Liver (tissue), 8 donors: ENCODE measurements at regions not wholly inside any gene's neighbourhood (a gene's known extent, or its start where the extent isn't known, plus 50 kb on each side); places are given as distances from the start of the nearest gene placed in this dataset.

Experiments
- DNase-seq: peaks from one replicate; pipeline ENCODE4 v3.0.0-alpha.2; 2017; ENCODE audit warnings: low spot score
- H3K27ac ChIP-seq, 2 donors: one replicate each; pipeline ENCODE4 v1.7.0; 2013; ENCODE audit warnings: inconsistent platforms in 2 of 2, low read length in 2 of 2, control low read depth in 1 of 2, low read depth in 1 of 2, mild to moderate bottlenecking in 1 of 2
- H3K27me3 ChIP-seq, 4 donors: one replicate each; pipeline versions ENCODE4 v1.6.1 to v1.7.0; 2013; ENCODE audit warnings: low read length in 3 of 4, inconsistent platforms in 1 of 4, mild to moderate bottlenecking in 1 of 4, moderate library complexity in 1 of 4; ENCODE audit not compliant: control insufficient read depth in 4 of 4, insufficient read depth in 4 of 4
- H3K36me3 ChIP-seq, 4 donors: one replicate each; pipeline versions ENCODE4 v1.6.1 to v1.7.0; 2013; ENCODE audit warnings: low read length in 3 of 4, mild to moderate bottlenecking in 3 of 4, low read depth in 1 of 4, moderate library complexity in 1 of 4; ENCODE audit not compliant: control insufficient read depth in 4 of 4, insufficient read depth in 3 of 4
- H3K4me1 ChIP-seq, 4 donors: one replicate each; pipeline versions ENCODE4 v1.6.1 to v1.7.0; 2013; ENCODE audit warnings: low read length in 3 of 4, mild to moderate bottlenecking in 3 of 4, moderate library complexity in 1 of 4; ENCODE audit not compliant: control insufficient read depth in 4 of 4, insufficient read depth in 4 of 4
- H3K4me3 ChIP-seq, 3 donors: one replicate each; pipeline versions ENCODE4 v1.6.1 to v1.7.0; 2013; ENCODE audit warnings: low read length in 3 of 3, control low read depth in 1 of 3, low read depth in 1 of 3, mild to moderate bottlenecking in 1 of 3
- H3K9ac ChIP-seq, 2 donors: one replicate each; pipeline ENCODE4 v1.7.0; 2013; ENCODE audit warnings: low read length in 2 of 2, mild to moderate bottlenecking in 2 of 2, moderate library complexity in 2 of 2, control low read depth in 1 of 2, low read depth in 1 of 2
- H3K9me3 ChIP-seq, 4 donors: one replicate each; pipeline versions ENCODE4 v1.6.1 to v1.7.0; 2013; ENCODE audit warnings: low read length in 3 of 4; ENCODE audit not compliant: control insufficient read depth in 4 of 4
- EGR1 ChIP-seq, 2 donors: IDR thresholded peaks; 2 replicates each; pipeline ENCODE4 v1.6.1; 2016 to 2018; ENCODE audit warnings: antibody characterized with exemption in 2 of 2, low read depth in 2 of 2
- FOXA1 ChIP-seq: IDR thresholded peaks from 2 replicates; pipeline ENCODE4 v1.6.1; 2016; ENCODE audit warnings: antibody characterized with exemption
- FOXA2 ChIP-seq: IDR thresholded peaks from 2 replicates; pipeline ENCODE4 v1.6.1; 2016; ENCODE audit warnings: antibody characterized with exemption
- GABPA ChIP-seq, 2 donors: IDR thresholded peaks in 1 of 2; conservative IDR thresholded peaks in 1 of 2; 2 replicates each; pipeline ENCODE4 v1.6.1; 2016; ENCODE audit warnings: antibody characterized with exemption in 2 of 2, mild to moderate bottlenecking in 1 of 2, moderate library complexity in 1 of 2
- HNF4A ChIP-seq, 2 donors: conservative IDR thresholded peaks; 2 replicates each; pipeline ENCODE4 v1.6.1; 2016; ENCODE audit warnings: antibody characterized with exemption in 2 of 2, mild to moderate bottlenecking in 2 of 2
- HNF4G ChIP-seq: IDR thresholded peaks from 2 replicates; pipeline ENCODE4 v1.6.1; 2016; ENCODE audit warnings: antibody characterized with exemption
- JUND ChIP-seq, 2 donors: IDR thresholded peaks; 2 replicates each; pipeline ENCODE4 v1.6.1; 2016; ENCODE audit warnings: antibody characterized with exemption in 2 of 2
- MAX ChIP-seq: IDR thresholded peaks from 2 replicates; pipeline ENCODE4 v1.6.1; 2016; ENCODE audit warnings: antibody characterized with exemption
- NR2F2 ChIP-seq: IDR thresholded peaks from 2 replicates; pipeline ENCODE4 v1.6.1; 2016; ENCODE audit warnings: antibody characterized with exemption
- RAD21 ChIP-seq, 2 donors: IDR thresholded peaks; 2 replicates each; pipeline ENCODE4 v1.6.1; 2016; ENCODE audit warnings: antibody characterized with exemption in 2 of 2, mild to moderate bottlenecking in 2 of 2
- REST ChIP-seq: IDR thresholded peaks from 2 replicates; pipeline ENCODE4 v1.6.1; 2016; ENCODE audit warnings: antibody characterized with exemption, mild to moderate bottlenecking
- RXRA ChIP-seq, 2 donors: IDR thresholded peaks; 2 replicates each; pipeline ENCODE4 v1.6.1; 2017 to 2018; ENCODE audit warnings: antibody characterized with exemption in 2 of 2, mild to moderate bottlenecking in 1 of 2
- SP1 ChIP-seq: IDR thresholded peaks from 2 replicates; pipeline ENCODE4 v1.6.1; 2018; ENCODE audit warnings: antibody characterized with exemption, mild to moderate bottlenecking
- TAF1 ChIP-seq: conservative IDR thresholded peaks from 2 replicates; pipeline ENCODE4 v1.6.1; 2016; ENCODE audit warnings: antibody characterized with exemption, mild to moderate bottlenecking
- YY1 ChIP-seq: IDR thresholded peaks from 2 replicates; pipeline ENCODE4 v1.6.1; 2016; ENCODE audit warnings: antibody characterized with exemption, mild to moderate bottlenecking
- WGBS: extraction: QIAGEN DNeasy Blood & Tissue Kit; methylation state at CpG from one replicate; pipeline ENCODE4 v1.1.7; 2013; 5-methylcytosine and 5-hydroxymethylcytosine counted together
- TF ChIP-seq, protein P1 (sequence below): IDR thresholded peaks from 2 replicates; pipeline ENCODE4 v1.6.1; 2016; ENCODE audit warnings: antibody characterized with exemption
- TF ChIP-seq, protein P2 (sequence below): IDR thresholded peaks from 2 replicates; pipeline ENCODE4 v1.6.1; 2016; ENCODE audit warnings: antibody characterized with exemption
- TF ChIP-seq, protein P3 (sequence below): fragments of 150-350 bp; IDR thresholded peaks from 2 replicates; pipeline ENCODE4 v1.5.1; 2017; ENCODE audit warnings: improper control_type of control experiment, low read depth, low read length; ENCODE audit not compliant: missing input control
- donor health status: healthy.
- donor health status: healthy.
- donor health status: healthy.
- donor health status: healthy.
- donor health status: healthy.

DNA sequence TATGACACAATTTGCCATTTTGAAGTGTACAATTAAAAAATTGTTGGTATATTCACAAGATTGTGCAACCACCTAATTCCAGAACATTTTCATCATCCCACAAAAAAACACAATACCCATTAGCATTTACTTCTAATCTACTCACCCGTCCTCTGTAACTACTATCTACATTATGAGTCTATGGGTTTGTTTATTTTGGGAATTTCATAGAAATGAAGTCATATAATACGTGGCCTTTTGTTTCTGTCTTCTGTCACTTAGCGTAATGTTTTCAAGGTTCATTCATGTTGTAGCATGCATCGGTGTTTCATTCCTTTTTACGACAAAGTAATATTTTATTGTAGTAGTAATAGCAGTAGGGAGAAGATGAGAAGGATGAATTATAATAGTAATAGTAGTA lies 55.2 kb upstream of the CNTN6 start:
- H3K9me3 ChIP-seq = no peaks in the 10 kb centered on the region
- no peak overlapping the region for H3K4me3 ChIP-seq
- H3K27ac ChIP-seq = no peak overlapping the region
- TF ChIP-seq HNF4G (no peak), TAF1 (no peak), MAX (no peak), EGR1 (IDR thresholded peaks at IDR 0.05; ENCODE audit: low read depth in 2 of 2) (no peak), NR2F2 (no peak), YY1 (no peak), RXRA (IDR thresholded peaks at IDR 0.05) (no peak), GABPA (IDR thresholded peaks at IDR 0.05 in 1 of 2, conservative IDR thresholded peaks at IDR 0.05 in 1 of 2) (no peak), HNF4A (conservative IDR thresholded peaks at IDR 0.05) (no peak), REST (no peak), FOXA1 (no peak), JUND (IDR thresholded peaks at IDR 0.05) (no peak), RAD21 (IDR thresholded peaks at IDR 0.05) (no peak), SP1 (no peak), FOXA2 (no peak)
- TF ChIP-seq, protein P1, sequence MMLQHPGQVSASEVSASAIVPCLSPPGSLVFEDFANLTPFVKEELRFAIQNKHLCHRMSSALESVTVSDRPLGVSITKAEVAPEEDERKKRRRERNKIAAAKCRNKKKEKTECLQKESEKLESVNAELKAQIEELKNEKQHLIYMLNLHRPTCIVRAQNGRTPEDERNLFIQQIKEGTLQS = no peak
- TF ChIP-seq, protein P2, sequence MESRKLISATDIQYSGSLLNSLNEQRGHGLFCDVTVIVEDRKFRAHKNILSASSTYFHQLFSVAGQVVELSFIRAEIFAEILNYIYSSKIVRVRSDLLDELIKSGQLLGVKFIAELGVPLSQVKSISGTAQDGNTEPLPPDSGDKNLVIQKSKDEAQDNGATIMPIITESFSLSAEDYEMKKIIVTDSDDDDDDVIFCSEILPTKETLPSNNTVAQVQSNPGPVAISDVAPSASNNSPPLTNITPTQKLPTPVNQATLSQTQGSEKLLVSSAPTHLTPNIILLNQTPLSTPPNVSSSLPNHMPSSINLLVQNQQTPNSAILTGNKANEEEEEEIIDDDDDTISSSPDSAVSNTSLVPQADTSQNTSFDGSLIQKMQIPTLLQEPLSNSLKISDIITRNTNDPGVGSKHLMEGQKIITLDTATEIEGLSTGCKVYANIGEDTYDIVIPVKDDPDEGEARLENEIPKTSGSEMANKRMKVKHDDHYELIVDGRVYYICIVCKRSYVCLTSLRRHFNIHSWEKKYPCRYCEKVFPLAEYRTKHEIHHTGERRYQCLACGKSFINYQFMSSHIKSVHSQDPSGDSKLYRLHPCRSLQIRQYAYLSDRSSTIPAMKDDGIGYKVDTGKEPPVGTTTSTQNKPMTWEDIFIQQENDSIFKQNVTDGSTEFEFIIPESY = no peak
- TF ChIP-seq, protein P3, sequence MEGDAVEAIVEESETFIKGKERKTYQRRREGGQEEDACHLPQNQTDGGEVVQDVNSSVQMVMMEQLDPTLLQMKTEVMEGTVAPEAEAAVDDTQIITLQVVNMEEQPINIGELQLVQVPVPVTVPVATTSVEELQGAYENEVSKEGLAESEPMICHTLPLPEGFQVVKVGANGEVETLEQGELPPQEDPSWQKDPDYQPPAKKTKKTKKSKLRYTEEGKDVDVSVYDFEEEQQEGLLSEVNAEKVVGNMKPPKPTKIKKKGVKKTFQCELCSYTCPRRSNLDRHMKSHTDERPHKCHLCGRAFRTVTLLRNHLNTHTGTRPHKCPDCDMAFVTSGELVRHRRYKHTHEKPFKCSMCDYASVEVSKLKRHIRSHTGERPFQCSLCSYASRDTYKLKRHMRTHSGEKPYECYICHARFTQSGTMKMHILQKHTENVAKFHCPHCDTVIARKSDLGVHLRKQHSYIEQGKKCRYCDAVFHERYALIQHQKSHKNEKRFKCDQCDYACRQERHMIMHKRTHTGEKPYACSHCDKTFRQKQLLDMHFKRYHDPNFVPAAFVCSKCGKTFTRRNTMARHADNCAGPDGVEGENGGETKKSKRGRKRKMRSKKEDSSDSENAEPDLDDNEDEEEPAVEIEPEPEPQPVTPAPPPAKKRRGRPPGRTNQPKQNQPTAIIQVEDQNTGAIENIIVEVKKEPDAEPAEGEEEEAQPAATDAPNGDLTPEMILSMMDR = no peak
- WGBS = 79% methylated on average over 5 of the region's 5 CpGs
- H3K27me3 ChIP-seq = no peaks in the 10 kb centered on the region
- H3K9ac ChIP-seq = no peak overlapping the region
- no peak for DNase-seq
- H3K36me3 ChIP-seq = no peaks in the 10 kb centered on the region
- H3K4me1 ChIP-seq = no peaks in the 10 kb centered on the region
